NT2/D1 (cell line): ENCODE measurements at regions not wholly inside any gene's neighbourhood (a gene's known extent, or its start where the extent isn't known, plus 50 kb on each side); places are given as distances from the start of the nearest gene placed in this dataset.

ENCODE experiments used
- DNase-seq: peaks from one replicate; pipeline ENCODE4 v3.0.0-alpha.2; 2011; ENCODE audit warnings: low read depth, low spot score
- H3K27me3 ChIP-seq: 2 replicates; pipeline ENCODE4 v1.6.0; 2011; ENCODE audit warnings: mild to moderate bottlenecking; ENCODE audit not compliant: insufficient read length, insufficient read depth
- H3K36me3 ChIP-seq: 2 replicates; pipeline ENCODE4 v1.6.1; 2011; ENCODE audit warnings: mild to moderate bottlenecking, low read length, mixed read lengths; ENCODE audit not compliant: insufficient read depth, insufficient read length
- H3K4me1 ChIP-seq: 2 replicates; pipeline ENCODE4 v1.5.1; 2011; ENCODE audit not compliant: insufficient read depth, insufficient read length
- H3K4me3 ChIP-seq: 2 replicates; pipeline ENCODE4 v1.5.1; 2011; ENCODE audit warnings: low read depth; ENCODE audit not compliant: insufficient read length
- H3K9ac ChIP-seq: 2 replicates; pipeline ENCODE4 v1.6.0; 2011; ENCODE audit warnings: low read depth; ENCODE audit not compliant: insufficient read length
- H3K9me3 ChIP-seq: 2 replicates; pipeline ENCODE4 v1.5.1; 2011; ENCODE audit warnings: mild to moderate bottlenecking, low read length; ENCODE audit not compliant: insufficient read depth
- SUZ12 ChIP-seq: IDR thresholded peaks from 2 replicates; pipeline ENCODE4 v1.6.1; 2011; ENCODE audit not compliant: insufficient read length, insufficient read depth; ENCODE audit errors: extremely low read depth
- YY1 ChIP-seq: IDR thresholded peaks from 2 replicates; pipeline ENCODE4 v1.6.1; 2011; ENCODE audit not compliant: insufficient read length, insufficient read depth
- ZNF274 ChIP-seq: IDR thresholded peaks from 2 replicates; pipeline ENCODE4 v1.6.1; 2011; ENCODE audit warnings: mild to moderate bottlenecking, low read depth, low read length

- Histone ChIP-seq H3K4me3 (no peak overlapping the region), H3K9ac (no peak overlapping the region), H3K36me3 (no peaks in the 10 kb centered on the region), H3K27me3 (peaks cover 10% of the 10 kb centered on the region), H3K9me3 (no peaks in the 10 kb centered on the region), H3K4me1 (no peaks in the 10 kb centered on the region)
- TF ChIP-seq YY1 (no peak), SUZ12 (no peak), ZNF274 (no peak)
- DNase-seq = no peak
Measured at GRCh38 chr1:214124281-214124805, 136.6 kb downstream of the PROX1 start.

- no peak for DNase-seq
Measured at GRCh38 chr1:214124915-214125314, 137.1 kb downstream of the PROX1 start.

DNA sequence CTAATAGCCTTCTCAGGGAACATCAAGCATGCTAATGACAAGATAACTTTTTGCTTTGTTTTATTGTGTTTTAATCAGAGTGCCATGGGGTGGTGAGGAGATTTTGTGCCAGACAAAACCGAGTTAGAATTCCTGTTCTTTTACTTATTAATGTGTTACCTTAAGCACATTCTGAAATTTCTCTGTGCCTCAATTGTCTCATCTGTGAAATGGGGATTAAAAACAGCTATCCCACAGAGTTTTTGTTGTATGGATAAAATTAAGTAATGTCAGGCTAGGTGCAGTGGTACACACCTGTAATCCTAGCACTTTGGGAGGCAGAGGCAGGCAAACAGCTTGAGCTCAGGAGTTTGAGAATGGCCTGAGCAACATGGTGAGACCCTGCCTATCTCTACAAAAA, 138.0 kb downstream of the PROX1 start:
- Histone ChIP-seq H3K36me3 (no peaks in the 10 kb centered on the region), H3K9me3 (no peaks in the 10 kb centered on the region), H3K4me1 (no peaks in the 10 kb centered on the region), H3K4me3 (no peak overlapping the region), H3K9ac (no peak overlapping the region), H3K27me3 (peaks cover 10% of the 10 kb centered on the region)
- DNase-seq = no peak
- no peak for TF ChIP-seq YY1

More at GRCh38 chr1:214124915-214125314, 137.1 kb downstream of the PROX1 start:
- Histone ChIP-seq H3K9ac (no peak overlapping the region), H3K4me1 (no peaks in the 10 kb centered on the region), H3K36me3 (no peaks in the 10 kb centered on the region), H3K27me3 (peaks cover 10% of the 10 kb centered on the region), H3K4me3 (no peak overlapping the region), H3K9me3 (no peaks in the 10 kb centered on the region)
- TF ChIP-seq YY1 (no peak), ZNF274 (no peak), SUZ12 (no peak)

DNA sequence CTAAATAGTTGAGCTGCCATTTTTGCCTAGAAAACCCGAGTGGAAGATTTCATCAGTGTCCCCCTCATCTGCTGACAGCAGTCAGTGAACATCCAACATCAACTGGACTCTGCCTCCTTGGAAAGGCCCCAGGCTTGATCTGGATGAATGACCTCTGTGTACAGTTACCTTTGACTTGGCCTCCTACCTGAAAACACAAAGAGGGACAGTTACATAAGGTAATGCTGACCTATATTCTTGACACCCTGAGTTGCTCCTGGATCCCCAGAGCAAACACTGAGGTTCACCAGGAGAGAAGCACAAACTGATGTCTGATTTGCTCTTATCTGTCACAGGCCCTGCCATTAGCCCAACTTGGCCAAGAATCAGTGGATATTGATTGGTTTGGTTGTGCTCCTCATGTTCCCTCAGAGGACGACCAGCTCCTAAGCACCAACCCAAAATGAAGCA, 138.9 kb downstream of the PROX1 start:
- Histone ChIP-seq H3K36me3 (no peaks in the 10 kb centered on the region), H3K27me3 (peaks cover 7% of the 10 kb centered on the region), H3K4me1 (no peaks in the 10 kb centered on the region), H3K9me3 (no peaks in the 10 kb centered on the region), H3K9ac (no peak overlapping the region), H3K4me3 (no peak overlapping the region)
- TF ChIP-seq ZNF274 = no peak
- TF ChIP-seq SUZ12 = no peak
- no peak for TF ChIP-seq YY1
- no peak for DNase-seq

- Histone ChIP-seq H3K9ac (no peak overlapping the region), H3K27me3 (peaks cover 2% of the 10 kb centered on the region), H3K9me3 (no peaks in the 10 kb centered on the region), H3K4me3 (no peak overlapping the region), H3K4me1 (no peaks in the 10 kb centered on the region), H3K36me3 (no peaks in the 10 kb centered on the region)
- no peak for DNase-seq
- TF ChIP-seq YY1 = no peak
- no peak for TF ChIP-seq SUZ12
- TF ChIP-seq ZNF274 = no peak
Measured at GRCh38 chr1:214127705-214128104, 139.9 kb downstream of the PROX1 start.

DNA sequence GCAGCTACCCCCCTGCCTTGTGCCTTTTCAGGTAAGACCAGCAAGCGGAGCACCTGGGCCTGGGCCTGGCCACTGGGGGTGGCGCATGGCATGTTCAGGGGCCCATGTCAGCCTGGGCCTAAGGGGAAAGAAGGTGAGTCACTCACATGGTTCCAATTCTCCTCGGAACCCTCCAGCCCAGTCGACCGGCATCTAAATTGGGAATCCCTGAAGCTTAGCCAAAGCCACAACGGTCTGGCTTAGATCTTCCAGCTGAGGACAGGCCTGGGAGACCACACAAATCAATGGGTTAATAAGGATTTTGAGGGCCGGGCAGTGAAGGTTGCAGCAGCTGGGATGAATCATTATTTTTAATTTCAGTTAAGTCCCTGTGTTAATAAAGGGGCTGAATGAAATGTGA, 145.1 kb upstream of the SMYD2 start:
- H3K4me3 ChIP-seq = no peak overlapping the region
- no peaks in the 10 kb centered on the region for H3K4me1 ChIP-seq
- TF ChIP-seq ZNF274 = no peak
- no peak for TF ChIP-seq SUZ12
- TF ChIP-seq YY1 = no peak
- no peaks in the 10 kb centered on the region for H3K36me3 ChIP-seq
- no peak for DNase-seq
- H3K9me3 ChIP-seq = no peaks in the 10 kb centered on the region
- peaks cover 2% of the 10 kb centered on the region for H3K27me3 ChIP-seq
- peak overlapping the region; percentile 2 for H3K9ac ChIP-seq

- no peaks in the 10 kb centered on the region for H3K4me1 ChIP-seq
- H3K9ac ChIP-seq = no peak overlapping the region
- peaks cover 2% of the 10 kb centered on the region for H3K27me3 ChIP-seq
- TF ChIP-seq YY1 (no peak), SUZ12 (no peak), ZNF274 (no peak)
- H3K4me3 ChIP-seq = no peak overlapping the region
- H3K9me3 ChIP-seq = no peaks in the 10 kb centered on the region
- DNase-seq = no peak
- H3K36me3 ChIP-seq = no peaks in the 10 kb centered on the region
Measured at GRCh38 chr1:214136324-214136919, 144.5 kb upstream of the SMYD2 start.
